ENCODE measurements at regions not wholly inside any gene's neighbourhood (a gene's known extent, or its start where the extent isn't known, plus 50 kb on each side); places are given as distances from the start of the nearest gene placed in this dataset.
A peak's percentile ranks its signal among the peaks of the same experiment; 100 is the strongest.

DNA sequence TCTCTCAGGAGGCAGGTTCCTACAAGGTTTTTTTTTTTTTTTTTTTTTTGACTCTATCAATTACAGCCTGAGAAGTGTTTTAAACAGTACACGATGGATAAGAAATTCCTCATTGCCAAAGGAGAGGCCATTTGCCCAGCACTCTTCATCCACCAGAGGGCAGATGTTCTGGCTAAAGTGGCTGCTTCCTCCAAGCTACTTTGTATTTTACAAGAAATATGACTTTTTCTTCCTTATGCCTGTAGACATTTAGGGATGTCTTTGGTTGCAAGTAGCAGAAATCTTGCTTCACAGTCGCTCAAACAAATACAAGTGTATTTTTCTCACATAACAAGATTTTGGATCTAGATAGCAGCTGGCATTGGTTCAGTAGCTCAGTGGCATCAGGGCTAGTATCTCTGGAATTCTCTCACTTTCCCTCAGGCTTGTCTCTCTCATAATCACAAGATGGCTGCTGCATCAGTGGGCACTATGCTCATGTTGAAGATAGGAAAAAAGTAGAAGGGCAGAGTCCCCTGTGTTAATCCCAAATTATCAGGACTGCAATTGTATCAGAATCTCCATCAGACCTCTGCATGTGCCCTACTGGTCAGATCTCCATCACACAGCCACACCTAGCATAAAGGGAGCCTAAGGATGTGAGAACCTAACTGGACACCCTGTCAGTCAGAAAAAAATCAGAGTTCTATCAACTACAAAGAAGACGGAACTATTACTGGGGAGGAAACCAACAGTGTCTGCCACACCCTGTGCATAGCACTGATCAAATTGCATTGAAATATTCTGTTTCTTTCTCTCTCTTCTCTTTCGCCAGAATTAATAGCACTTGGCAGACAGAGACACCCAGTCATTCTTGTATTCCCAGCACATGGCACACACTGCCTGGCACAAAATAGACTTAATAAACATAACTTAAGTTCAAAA lies 138.9 kb upstream of the COL8A1 start:
- DNase-seq, result peak; percentile 7

DNA sequence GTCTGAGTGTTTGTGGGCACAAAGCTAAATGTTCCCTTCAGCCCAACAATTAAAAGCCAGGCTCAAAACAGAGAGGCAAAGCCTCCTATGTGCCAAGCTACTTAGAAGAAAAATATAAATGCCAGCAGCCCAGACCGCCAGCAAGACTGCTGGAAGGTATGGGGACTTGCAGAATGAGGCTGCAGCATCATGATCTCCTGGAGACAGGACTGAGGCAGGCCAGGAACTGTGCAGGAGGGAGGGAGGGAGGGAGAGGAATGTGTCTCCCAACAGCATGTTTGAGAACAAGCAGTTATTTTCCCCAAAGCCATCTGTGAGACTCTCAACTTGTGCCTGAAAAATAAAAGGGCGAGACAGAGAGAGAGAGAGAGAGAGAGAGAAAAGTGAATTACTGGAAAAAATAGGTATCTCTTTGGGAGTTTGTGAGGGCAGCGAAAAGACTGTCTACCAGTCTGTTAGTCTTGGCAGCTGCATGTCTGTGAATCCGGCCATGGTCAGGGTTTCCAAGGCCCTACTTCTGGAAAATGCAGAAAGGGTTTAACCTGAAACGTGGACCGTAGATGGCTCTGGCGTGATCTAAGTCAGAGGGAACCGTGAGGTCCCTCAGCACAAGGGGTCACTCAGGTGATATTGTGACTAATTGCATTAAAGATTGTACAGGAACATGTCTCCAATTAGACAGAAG lies 139.7 kb upstream of the COL8A1 start:
- DNase-seq, result no peak

DNA sequence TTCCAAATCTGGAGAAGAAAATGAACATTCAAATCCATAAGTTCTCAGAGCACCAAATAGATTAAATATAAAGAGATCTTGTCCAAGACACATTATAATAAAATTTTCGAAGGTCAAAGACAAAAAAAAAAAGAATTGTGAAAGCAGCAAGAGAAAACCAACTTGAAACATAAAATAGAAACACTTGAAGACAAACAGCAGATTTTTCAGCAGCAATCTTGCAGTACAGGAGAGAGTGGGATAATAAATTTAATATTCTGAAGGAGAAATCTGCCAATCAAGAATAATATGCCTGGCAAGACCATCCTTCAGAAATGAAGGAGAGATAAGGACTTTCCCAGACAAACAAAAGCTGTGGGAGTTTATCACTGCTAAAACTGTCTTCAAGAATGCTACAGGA lies 150.5 kb upstream of the COL8A1 start:
- DNase-seq, result no peak

DNA sequence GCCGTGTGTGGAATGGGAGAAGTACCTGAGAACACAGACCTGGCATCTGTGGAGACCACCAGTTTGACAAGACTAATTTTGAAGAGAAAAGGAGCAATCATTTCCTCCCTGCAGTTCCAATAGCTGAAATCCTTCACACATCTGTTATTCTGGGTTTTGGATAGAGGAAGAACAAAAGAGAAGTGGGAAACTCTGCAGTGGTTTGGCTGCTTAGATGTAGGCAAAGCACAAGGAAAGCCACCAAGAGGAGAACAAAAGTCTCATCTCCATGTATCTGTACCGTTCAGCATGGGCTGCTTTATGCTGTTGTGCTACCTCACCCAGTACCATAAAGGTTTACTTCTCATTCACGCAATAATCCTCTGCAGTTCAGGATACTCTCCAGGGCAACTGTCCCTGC lies 153.1 kb upstream of the COL8A1 start:
- DNase-seq, result no peak

DNA sequence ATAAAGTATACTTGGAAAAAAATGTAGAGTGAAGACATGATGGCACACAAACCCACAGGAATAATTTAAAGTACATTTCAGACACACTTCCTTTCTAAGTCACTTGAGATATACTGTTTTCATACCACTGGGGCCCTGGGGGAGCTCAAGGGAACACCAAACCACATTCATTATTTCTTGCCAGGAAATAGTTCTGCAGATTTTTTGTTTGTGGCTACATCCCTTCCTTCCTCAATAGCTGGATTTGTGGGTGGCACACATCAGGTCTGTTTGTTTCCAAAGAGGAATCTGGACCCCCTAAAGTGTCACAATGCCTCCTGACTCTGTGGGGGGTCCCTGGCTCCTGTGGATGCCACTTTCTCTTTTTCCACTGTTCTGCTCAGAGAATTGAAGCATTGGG lies 153.5 kb upstream of the COL8A1 start:
- DNase-seq, result no peak

DNA sequence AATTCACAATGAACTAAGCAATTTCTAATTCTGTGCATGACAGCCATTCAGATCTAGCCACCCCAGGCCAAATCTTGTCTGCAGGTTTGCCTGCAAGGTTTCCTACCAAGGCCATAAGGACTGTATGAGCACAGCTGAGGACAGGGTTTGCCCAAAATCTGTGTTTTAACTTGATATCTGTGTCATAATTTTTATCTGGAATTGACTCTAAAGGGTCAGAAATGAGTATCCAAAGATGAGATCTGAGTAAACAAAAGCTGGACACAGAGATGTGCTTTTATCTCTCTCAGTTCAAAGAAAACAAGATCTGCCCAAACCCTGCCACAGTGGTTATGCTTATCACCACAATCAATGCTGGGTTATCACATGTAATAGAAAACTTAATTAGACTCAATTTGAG lies 154.6 kb upstream of the COL8A1 start:
- no peak for DNase-seq

DNA sequence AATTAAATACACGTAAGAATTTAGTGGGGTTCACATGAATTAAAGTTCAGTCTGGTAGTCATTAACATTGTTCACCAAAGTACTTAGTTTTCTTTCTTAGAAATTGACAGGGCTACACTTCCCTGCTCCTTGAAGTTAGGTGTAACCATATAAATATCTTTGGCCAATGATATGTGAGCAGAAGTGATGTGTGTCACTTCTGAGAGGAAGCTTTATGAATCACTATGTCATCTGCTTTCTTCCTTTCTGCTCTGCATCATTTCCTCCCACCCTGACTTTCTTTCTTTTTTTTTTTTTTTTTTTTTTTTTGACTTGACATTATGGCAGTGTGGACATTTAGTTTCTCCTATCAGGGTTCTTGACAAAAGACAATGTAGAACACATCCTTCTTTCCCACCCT lies 156.2 kb upstream of the COL8A1 start:
- no peak for DNase-seq

DNA sequence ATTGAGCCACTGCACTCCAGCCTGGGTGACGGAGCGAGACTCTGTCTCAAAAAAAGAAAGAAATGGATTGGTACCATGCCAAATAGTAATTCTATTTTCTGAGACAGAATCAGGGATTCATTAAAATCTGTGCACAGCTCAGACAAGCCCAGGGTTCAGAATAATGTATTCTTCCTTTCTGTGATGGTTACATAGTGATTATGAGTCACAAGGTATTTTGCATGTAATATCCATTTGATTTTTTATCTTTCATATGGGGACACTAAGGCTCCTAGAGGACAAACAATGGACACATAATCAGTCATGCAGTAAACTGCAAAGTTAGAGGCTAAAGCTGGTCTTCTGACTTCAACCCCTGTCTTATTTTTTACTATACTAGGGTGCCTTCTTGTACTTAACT lies 156.8 kb upstream of the COL8A1 start:
- DNase-seq, result no peak

DNA sequence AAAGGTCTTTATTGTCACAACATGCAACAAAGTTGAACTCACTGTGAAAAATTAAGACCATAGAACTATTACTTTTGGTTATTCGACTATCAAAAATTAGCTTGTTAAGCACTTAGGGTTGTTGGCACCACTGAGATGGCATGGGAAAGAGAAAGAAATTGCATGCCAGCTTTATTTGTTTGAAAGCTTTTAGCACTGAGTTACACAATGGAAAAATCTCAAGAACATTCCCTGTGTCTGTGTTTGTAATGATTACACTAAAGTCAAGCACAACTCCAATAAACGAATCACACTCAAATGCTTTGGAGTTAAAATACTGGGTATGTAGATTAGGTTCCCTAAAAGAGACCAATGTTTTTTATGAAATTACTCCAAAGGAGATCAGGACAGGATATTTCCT lies 158.6 kb upstream of the COL8A1 start:
- DNase-seq, result no peak

DNA sequence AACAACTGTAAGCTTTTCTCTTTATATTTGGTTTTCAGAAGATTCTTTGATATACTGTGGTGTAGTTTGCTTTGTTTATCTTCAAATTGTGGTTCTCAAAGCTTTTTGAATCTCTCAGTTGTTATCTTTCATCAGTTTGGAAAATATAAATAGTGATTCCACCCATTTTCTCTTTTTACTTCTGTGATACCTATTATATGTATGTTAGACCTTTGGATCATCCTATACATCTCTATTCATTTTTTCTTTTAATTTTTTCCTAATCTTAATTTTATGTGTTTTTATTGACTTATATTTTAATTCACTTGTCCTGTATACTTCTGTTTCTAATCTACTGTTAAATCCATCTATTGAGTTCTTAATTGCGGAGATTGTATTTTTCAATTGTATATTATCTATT lies 160.7 kb upstream of the COL8A1 start:
- DNase-seq, result no peak

DNA sequence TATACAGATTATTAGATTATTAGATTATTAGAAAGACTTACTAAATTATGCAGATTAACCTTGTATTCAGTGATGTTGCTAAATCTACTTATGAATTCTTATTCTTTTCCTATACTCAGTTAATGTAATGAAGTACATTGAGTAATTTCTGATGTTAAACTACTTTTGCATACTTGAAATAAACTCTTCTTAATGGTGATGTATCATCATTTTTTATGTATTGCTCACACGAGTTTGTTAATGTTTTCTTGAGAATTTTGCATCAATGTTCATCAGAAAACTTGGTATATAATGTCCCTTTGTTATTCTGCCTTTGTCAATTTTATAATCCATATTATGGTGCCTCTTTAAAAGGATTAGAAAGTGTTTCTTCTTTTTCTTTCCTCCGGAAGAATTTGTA lies 163.2 kb upstream of the COL8A1 start:
- no peak for DNase-seq

DNA sequence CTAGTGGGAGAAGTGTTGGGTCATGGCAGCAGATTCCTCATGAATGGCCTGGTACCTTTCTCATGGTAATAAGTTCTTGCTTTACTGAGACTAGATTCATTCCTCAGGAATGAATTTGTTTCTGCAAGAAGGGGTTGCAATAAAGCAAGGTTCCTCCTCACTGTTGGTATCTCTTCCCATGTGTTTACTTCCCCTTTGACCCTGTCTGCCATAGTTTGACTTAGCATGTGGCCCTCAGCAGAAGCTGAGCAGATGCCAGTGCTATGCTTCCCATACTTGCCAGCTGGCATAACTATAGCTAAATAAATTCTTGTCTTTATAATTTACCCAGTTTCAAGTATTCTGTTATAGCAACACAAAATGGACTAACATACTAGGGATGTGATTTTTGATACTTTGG lies 163.6 kb upstream of the COL8A1 start:
- DNase-seq, result no peak

DNA sequence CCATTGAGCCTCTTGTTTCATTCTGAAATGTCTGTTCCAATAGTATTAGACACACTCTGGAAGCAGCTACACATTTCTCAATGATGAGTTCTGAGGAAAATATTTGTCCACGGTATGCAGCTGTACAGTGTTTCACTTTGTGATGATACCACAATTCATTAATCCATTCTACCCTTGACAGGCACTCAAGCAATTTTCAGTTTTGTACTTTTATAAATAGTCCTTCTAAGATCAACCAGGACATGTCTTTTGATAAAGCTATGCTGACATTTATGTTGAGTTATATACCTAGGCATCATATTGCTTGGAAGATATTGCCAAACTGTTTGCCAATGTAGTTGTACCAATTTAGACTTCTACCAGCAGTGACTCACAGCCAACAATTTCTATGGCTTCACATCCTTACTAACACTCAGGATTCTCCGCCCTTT lies 165.1 kb upstream of the COL8A1 start:
- DNase-seq, result no peak

DNA sequence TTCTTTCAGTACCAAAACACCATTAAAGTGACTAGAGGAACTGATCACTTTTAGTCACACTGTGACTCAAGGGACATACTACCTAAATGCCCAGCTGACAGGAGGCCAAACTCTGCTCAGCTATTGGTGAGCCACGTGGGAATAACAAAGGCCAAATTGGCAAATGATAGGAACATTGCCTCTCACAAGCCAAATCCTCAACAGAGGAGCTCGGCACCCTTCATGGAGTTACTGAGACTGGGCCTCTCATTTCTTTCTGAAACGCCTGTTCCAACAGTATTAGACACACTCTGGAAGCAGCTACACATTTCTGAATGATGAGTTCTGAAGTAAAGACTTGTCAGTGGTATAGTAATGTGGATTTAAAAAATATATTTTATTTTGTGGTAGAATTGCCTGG lies 166.0 kb upstream of the COL8A1 start:
- no peak for DNase-seq

DNA sequence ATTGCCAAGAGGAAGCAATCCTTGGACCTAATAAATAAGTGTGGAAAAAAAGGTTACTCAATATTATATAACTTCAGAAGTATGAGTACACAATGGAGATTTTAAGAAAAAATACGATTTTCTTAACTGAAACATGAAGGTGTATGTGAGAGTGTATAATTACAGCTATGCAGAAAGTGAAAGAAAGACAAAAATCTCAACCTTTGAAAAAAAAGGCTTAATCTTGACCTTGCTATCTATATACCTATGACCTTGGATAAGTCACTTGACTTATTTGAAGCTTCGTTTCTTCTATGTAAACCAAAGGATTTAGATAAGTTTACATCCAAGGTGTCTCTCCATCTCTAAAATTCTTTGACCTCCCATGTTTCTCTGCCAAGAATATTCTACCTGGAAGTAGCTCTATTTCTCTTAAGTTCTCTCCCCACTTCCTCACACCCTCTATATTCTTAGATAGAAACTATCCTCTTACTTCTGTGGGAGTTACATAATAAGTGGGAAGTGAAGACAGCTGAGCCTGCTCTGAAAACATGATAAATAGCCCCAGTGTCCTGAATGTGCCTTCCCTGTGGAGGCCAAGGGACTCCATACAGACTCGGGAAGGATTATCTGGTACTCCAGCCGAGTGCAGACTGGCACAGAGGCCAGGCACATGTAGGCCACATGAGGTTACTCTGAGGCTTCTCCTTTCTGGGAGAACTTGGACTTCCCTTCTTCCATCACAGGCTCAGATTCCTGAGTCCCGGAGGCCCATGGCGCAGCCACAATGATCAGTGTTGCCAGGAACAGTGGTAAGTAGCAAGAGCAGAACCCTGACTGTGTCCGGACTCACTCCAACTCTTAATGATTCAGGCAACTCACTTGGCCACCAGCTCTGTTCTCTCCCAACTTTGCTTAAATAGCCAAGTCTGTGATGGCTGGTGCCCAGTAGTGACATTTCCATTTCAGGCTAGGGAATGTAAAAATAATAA lies 166.8 kb upstream of the COL8A1 start:
- DNase-seq, result no peak

DNA sequence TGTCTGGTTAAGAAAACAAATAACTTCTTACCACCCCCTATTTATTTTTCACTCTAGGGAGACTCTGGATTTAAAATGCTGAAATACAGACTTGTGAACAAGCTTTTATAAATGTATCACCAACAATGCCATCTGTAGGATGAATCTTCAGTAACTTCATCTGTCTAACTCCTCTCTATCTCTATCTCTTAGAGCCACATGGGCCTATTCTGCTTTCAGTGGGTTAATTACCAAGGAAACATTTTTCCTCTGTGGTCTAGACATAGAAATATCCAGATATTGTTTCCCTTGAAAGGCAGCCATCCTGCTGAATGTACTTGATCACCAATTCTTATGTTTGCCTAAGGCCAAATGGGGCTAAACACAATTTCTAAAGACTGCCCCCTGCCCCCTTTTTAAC lies 167.6 kb upstream of the COL8A1 start:
- DNase-seq, result no peak

DNA sequence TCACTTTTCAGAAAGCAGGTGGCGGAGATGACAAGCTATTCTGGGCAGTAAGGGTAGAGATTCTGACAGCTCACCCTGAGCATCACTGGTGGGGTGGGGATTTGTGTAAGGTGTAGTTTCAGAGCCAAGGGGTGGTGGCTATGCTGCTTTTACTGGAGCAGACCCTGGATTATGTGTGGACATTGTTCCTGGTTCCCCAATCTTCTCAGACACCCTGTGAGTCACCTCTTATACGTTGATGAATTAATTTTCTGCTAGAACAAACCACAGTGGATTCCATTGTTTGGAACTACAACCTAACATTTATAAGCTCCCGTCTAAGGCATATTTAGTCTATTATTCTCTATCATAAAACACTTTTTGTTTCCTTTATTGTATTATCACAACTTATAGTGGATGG lies 169.5 kb upstream of the COL8A1 start:
- DNase-seq, result no peak

DNA sequence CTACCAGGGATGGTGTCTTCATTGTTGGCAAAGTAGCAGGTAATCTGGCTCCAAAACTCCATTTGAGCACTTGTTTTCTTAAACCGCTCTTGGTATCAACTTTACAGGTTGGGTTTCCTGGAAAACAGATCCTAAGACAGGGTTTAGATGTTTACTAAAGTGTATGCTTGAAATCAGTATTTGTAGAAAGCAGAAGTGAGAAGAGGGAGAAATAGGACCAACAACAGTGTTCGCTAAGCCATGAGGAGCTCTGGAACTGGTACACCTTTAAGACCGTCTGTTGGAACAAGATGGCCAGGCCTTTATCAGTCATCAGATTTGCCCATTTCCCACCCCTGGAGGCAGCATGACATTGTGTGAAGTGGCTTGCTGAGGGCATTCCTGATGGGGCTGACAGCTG lies 171.0 kb upstream of the COL8A1 start:
- no peak for DNase-seq

DNA sequence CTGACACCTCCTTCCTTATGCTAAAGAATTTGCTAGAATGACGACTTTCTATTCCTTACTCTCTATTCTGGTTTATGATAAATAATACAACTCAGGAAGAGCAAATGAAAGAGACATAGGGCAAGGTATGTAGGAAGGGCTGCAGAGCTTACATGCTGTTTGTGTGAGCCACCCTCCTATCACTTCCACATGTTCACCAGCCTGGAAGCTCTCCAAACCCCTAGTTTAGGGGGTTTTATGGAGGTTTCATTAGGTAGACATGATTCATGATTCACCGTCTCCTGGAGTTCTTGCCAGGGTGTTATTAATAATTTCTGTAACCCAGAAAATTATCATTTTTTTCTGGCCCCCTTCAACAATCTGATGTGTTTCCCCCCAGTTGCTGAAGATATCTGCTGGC lies 172.1 kb upstream of the COL8A1 start:
- DNase-seq, result no peak

DNA sequence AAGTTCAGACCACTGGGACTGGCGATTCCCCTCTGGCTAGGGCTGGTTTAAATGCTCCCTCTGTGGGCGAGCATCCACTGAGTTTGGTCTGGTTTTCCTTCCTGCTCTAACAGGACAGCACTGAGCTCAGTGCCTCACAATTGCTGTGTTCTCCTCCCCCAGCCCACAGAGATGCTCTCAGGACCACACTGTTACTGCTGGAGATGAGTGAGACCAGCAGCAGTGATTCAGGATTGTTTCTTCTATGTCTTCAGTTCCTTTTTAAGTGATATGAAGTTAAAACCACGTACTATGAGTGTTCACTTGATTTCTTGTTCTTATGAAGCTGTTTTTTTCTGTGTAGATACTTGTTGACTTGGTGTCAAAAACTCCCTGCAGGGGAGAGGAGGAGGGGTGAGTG lies 180.4 kb upstream of the COL8A1 start:
- no peak for DNase-seq

DNA sequence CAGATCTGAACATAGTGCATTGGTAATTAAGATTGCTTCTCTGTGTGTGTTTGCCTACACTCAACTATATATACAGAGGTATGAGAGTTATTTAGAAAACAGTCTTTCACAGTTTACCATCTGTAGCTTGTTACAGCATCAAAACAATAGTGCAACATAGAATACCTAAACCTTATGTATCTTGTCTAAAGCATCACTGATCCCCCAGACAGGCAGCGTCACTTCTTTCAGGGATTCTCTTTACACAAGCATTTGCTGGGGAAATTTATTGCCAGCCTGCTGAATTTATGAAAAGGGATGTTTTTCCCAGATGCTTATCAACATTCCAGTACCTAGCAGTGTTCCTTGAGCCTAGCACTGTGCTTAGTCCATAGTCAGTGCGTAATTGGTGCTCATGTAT lies 195.8 kb upstream of the COL8A1 start:
- no peak for DNase-seq

DNA sequence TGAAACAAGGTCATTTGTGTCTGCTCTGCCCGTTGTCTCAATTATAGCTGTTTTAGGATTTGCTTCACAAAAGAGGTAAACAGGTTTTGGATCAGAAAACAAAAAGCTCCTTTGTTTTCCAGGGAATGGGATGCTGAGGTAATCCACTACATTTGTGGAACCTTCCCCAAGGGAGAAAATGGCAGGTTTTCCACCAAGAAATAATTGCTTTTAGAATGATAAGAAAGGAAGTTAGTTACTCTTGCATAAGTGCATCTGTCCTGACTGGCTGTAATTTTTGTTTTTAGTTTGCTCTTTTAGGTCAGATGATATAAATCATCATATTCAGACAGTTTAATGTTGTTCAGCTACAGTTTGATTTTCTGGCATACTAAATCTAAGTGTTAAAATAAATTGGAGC lies 198.5 kb upstream of the COL8A1 start:
- no peak for DNase-seq

DNA sequence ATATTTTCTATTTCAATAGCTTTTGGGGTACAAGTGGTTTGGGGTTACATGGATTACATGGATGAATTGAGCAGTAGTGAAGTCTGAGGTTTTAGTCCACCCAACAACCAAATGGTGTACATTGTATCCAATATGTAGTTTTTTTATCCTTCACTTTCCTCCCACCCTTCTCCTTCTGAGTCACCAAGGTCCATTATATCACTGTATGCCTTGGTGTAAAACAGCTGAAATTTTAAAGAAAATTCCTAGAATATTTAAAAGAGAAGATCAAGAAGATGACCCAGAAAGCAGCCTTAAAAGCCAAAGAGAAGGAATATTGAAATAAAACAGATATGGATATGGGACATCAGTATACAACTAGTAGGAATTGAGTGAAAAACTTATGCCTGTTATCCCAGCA lies 204.2 kb upstream of the COL8A1 start:
- DNase-seq, result no peak
